ENCODE measurements at regions not wholly inside any gene's neighbourhood (a gene's known extent, or its start where the extent isn't known, plus 50 kb on each side); places are given as distances from the start of the nearest gene placed in this dataset.

GRCh38 chr2:30074023-30074422 lies 72.8 kb upstream of the YPEL5 start:
- no peak overlapping the region for H2AFZ ChIP-seq
- H3K4me2 ChIP-seq: no peak overlapping the region
- H3K27me3 ChIP-seq (ENCODE audit: insufficient read depth): no peaks in the 10 kb centered on the region
- Mint-ChIP-seq H3K27me3 (ENCODE audit: insufficient read depth, low read depth, poor library complexity) (peaks cover 4% of the 10 kb centered on the region), H3K4me3 (no peak overlapping the region), H3K9me3 (no peaks in the 10 kb centered on the region; the same call in 2 of the 3 replicates), H3K36me3 (ENCODE audit: low read depth) (no peaks in the 10 kb centered on the region), H3K27ac (no peak overlapping the region), H3K4me1 (peaks cover 13% of the 10 kb centered on the region)
- no peaks in the 10 kb centered on the region for H3F3A ChIP-seq (replicated peaks; ENCODE audit: low read depth)
- H3K79me2 ChIP-seq (replicated peaks; ENCODE audit: insufficient read depth): no peaks in the 10 kb centered on the region
- no peaks in the 10 kb centered on the region for H3K36me3 ChIP-seq (ENCODE audit: insufficient read depth)
- ATAC-seq (no peak), DNase-seq (ENCODE audit: low spot score) (no peak)
- peaks cover 11% of the 10 kb centered on the region for H3K4me1 ChIP-seq (ENCODE audit: insufficient read depth)
- H3K9me2 ChIP-seq (ENCODE audit: insufficient read depth): no peaks in the 10 kb centered on the region
- H3K4me3 ChIP-seq: no peak overlapping the region
- TF ChIP-seq ZNF114 (CRISPR knock-in tag; IDR thresholded peaks at IDR 0.05): no peak
- TF ChIP-seq POLR2AphosphoS5 (IDR thresholded peaks at IDR 0.05; ENCODE audit: low read depth): no peak
- no peaks in the 10 kb centered on the region for H4K20me1 ChIP-seq (replicated peaks; ENCODE audit: insufficient read depth)
- no peak overlapping the region for H3K27ac ChIP-seq (ENCODE audit: low read depth)

GRCh38 chr2:30078521-30078920 lies 68.3 kb upstream of the YPEL5 start:
- Histone ChIP-seq H3K4me3 (no peak overlapping the region), H4K20me1 (replicated peaks; ENCODE audit: insufficient read depth) (no peaks in the 10 kb centered on the region), H3K36me3 (ENCODE audit: insufficient read depth) (no peaks in the 10 kb centered on the region), H3K9me2 (ENCODE audit: insufficient read depth) (no peaks in the 10 kb centered on the region), H3K79me2 (replicated peaks; ENCODE audit: insufficient read depth) (no peaks in the 10 kb centered on the region), H2AFZ (no peak overlapping the region), H3K4me1 (ENCODE audit: insufficient read depth) (no peaks in the 10 kb centered on the region), H3K4me2 (no peak overlapping the region), H3K27ac (ENCODE audit: low read depth) (no peak overlapping the region), H3K27me3 (ENCODE audit: insufficient read depth) (no peaks in the 10 kb centered on the region), H3F3A (replicated peaks; ENCODE audit: low read depth) (no peaks in the 10 kb centered on the region)
- ATAC-seq (no peak), DNase-seq (ENCODE audit: low spot score) (peak; percentile 16)
- H3K9me3 Mint-ChIP-seq: no peaks in the 10 kb centered on the region
- no peak overlapping the region for H3K4me3 Mint-ChIP-seq
- no peaks in the 10 kb centered on the region for H3K4me1 Mint-ChIP-seq
- H3K27me3 Mint-ChIP-seq (ENCODE audit: insufficient read depth, low read depth, poor library complexity): no peaks in the 10 kb centered on the region
- no peak overlapping the region for H3K27ac Mint-ChIP-seq
- no peaks in the 10 kb centered on the region for H3K36me3 Mint-ChIP-seq (ENCODE audit: low read depth)
- TF ChIP-seq ZNF331 (CRISPR knock-in tag; IDR thresholded peaks at IDR 0.05; ENCODE audit: low read depth) (no peak), NANOG (IDR thresholded peaks at IDR 0.05; ENCODE audit: borderline replicate concordance) (no peak), ZNF462 (CRISPR knock-in tag; IDR thresholded peaks at IDR 0.05) (no peak), CTCF (conservative IDR thresholded peaks at IDR 0.05; ENCODE audit: low read depth in 2 of 2) (peak; percentile 44 to 52)

Measured in GM23338 (cell line).